ENCODE measurements at regions not wholly inside any gene's neighbourhood (a gene's known extent, or its start where the extent isn't known, plus 50 kb on each side); places are given as distances from the start of the nearest gene placed in this dataset.

DNA sequence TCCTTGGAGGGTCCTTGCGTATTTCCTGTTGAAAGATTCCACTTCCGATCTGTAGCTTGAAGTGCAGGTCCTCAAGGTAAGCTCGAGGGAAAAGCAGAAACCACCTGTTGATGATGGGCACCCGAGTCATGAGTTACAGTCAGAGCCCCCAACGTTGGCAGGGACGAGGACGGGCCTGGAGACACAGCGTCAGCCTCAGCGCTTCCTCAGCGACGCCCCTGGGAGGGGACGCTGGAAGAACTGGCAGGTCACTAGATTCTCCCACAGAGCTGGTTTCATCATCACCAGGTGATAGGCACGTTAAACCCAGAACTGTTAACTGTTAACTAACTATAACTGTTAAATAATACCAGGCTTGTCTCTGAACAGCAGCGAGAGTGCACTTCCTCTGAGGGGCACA is 101.8 kb downstream of the TNFAIP2 start:
- H4K91ac ChIP-seq (replicated peaks; ENCODE audit: insufficient read length, low read length), result no peak overlapping the region
- POLR2A ChIA-PET (ENCODE audit: partially characterized antibody), result interaction anchor here (1.8 kb wide), 1 partner anchor 10 kb away, joined by 4 read pairs; no protein-coding TSS in a partner anchor
- no peaks in the 10 kb centered on the region for H3K79me1 ChIP-seq (ENCODE audit: low read depth, low read length)
- no peak overlapping the region for H3K27ac ChIP-seq (ENCODE audit: low read depth, low read length)
- H3K18ac ChIP-seq (ENCODE audit: extremely low read depth, low read length), result no peak overlapping the region
- peaks cover 7 to 19% (median 14%) of the 10 kb centered on the region in 4 experiments for H3K27me3 ChIP-seq (replicated peaks in 1 of 4; ENCODE audit: control insufficient read depth in 3 of 4, extremely low read depth in 1 of 4, insufficient read depth in 3 of 4, low read length in 3 of 4)
- no peak overlapping the region for H2AK5ac ChIP-seq (ENCODE audit: low read depth, low read length)
- no peak for TF ChIP-seq SAP30 (IDR thresholded peaks at IDR 0.05; ENCODE audit: insufficient read depth, insufficient replicate concordance, low read length)
- TF ChIP-seq SP4 (IDR thresholded peaks at IDR 0.05; ENCODE audit: low read length), result no peak
- TF ChIP-seq TBP (IDR thresholded peaks at IDR 0.05; ENCODE audit: low read depth, low read length), result no peak
- TF ChIP-seq SIX5 (IDR thresholded peaks at IDR 0.05; ENCODE audit: low read depth, low read length), result no peak
- no peak for TF ChIP-seq SIRT6 (IDR thresholded peaks at IDR 0.05; ENCODE audit: low read length)
- no peak for TF ChIP-seq CREB1 (IDR thresholded peaks at IDR 0.05)
- no peak for TF ChIP-seq SIN3A (conservative IDR thresholded peaks at IDR 0.05 in 1 of 2, IDR thresholded peaks at IDR 0.05 in 1 of 2; ENCODE audit: low read depth in 1 of 2, low read length in 2 of 2)
- TF ChIP-seq RFX5 (IDR thresholded peaks at IDR 0.05; ENCODE audit: borderline replicate concordance, low read depth, low read length), result no peak
- no peak for TF ChIP-seq BRCA1 (IDR thresholded peaks at IDR 0.05; ENCODE audit: low read depth, low read length)
- TF ChIP-seq, protein P1, sequence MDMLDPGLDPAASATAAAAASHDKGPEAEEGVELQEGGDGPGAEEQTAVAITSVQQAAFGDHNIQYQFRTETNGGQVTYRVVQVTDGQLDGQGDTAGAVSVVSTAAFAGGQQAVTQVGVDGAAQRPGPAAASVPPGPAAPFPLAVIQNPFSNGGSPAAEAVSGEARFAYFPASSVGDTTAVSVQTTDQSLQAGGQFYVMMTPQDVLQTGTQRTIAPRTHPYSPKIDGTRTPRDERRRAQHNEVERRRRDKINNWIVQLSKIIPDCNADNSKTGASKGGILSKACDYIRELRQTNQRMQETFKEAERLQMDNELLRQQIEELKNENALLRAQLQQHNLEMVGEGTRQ (IDR thresholded peaks at IDR 0.05; ENCODE audit: low read length), result no peak
- no peak for TF ChIP-seq EZH2 (IDR thresholded peaks at IDR 0.05; ENCODE audit: low read depth, low read length, severe bottlenecking)
- no peak for TF ChIP-seq YY1 (IDR thresholded peaks at IDR 0.05; ENCODE audit: low read depth, low read length)
- TF ChIP-seq KDM1A (IDR thresholded peaks at IDR 0.05; ENCODE audit: borderline replicate concordance, low read length), result no peak
- WGBS, 2 experiments (ENCODE audit: extremely low coverage in 1 of 2, insufficient coverage in 1 of 2, insufficient read length in 1 of 2, insufficient replicate concordance in 2 of 2, low coverage in 1 of 2, low lambda C conversion rate in 2 of 2, missing lambda C conversion rate in 1 of 2), result 89% methylated on average over 14 of the region's 14 CpGs; no CpG with 5 or more reads in 1 of the 2 experiments
- H3K4me3 ChIP-seq (ENCODE audit: extremely low read depth in 1 of 4, insufficient read depth in 2 of 4, low read depth in 3 of 4, low read length in 4 of 4), result no peak overlapping the region
- no peak overlapping the region for H3K14ac ChIP-seq (ENCODE audit: insufficient read length)
- H3K36me3 ChIP-seq (ENCODE audit: control insufficient read depth in 2 of 4, insufficient read depth in 4 of 4, low read length in 3 of 4), result no peaks in the 10 kb centered on the region
- no peak overlapping the region for H3K56ac ChIP-seq (replicated peaks; ENCODE audit: insufficient read length, low read depth, low read length)
- no peaks in the 10 kb centered on the region for H3K79me2 ChIP-seq (ENCODE audit: control insufficient read depth in 1 of 2, insufficient read depth in 2 of 2, low read length in 2 of 2)
- no peak overlapping the region for H4K5ac ChIP-seq (ENCODE audit: insufficient read length, low read depth, low read length)
- no peak overlapping the region for H2BK120ac ChIP-seq (replicated peaks; ENCODE audit: low read depth, low read length)
- no peak for FAIRE-seq
- H3K4me1 ChIP-seq (replicated peaks in 1 of 4; ENCODE audit: control insufficient read depth in 3 of 4, insufficient read depth in 4 of 4, low read length in 3 of 4), result peaks cover 0 to 7% (median 1%) of the 10 kb centered on the region in 4 experiments; a peak in 4 of 7 replicates
- H3K23me2 ChIP-seq (ENCODE audit: low read depth, low read length), result peaks cover 5% of the 10 kb centered on the region; the same call in 1 of the 2 replicates
- no peak overlapping the region for H3K4me2 ChIP-seq (ENCODE audit: insufficient read depth in 1 of 2, low read depth in 2 of 2, low read length in 2 of 2)
- peak overlapping the region; percentile 64; the same call in 1 of the 2 replicates for H2BK12ac ChIP-seq (ENCODE audit: low read depth, low read length)
- peak overlapping the region; percentile 8 for H3K4ac ChIP-seq (replicated peaks; ENCODE audit: insufficient read length, low read depth, low read length)
- DNase-seq (ENCODE audit: low read depth in 1 of 2, low spot score in 2 of 2), result no peak
- H2AFZ ChIP-seq (ENCODE audit: low read length), result no peak overlapping the region; the same call in 1 of the 2 replicates
- 0 out of 2 replicates have a peak overlapping the region, but pooled peaks have one; percentile 3 for H2BK15ac ChIP-seq (ENCODE audit: low read length)
- H3K9me3 ChIP-seq (ENCODE audit: insufficient read depth in 2 of 2, low read depth in 1 of 2, low read length in 1 of 2), result no peaks in the 10 kb centered on the region
- H4K8ac ChIP-seq (ENCODE audit: extremely low read depth, insufficient read depth, low read length), result no peak overlapping the region; the same call in 1 of the 2 replicates
- CTCF ChIA-PET (ENCODE audit: partially characterized antibody), result interaction anchor here (1.4 to 1.9 kb wide), 2 partner anchors 10 to 119 kb away, joined by 3 to 5 read pairs; no protein-coding TSS in a partner anchor
- 0 out of 2 replicates have a peak overlapping the region, but pooled peaks have one; percentile 13 for H2BK20ac ChIP-seq (ENCODE audit: low read length)
- H2BK5ac ChIP-seq (ENCODE audit: low read depth, low read length), result 0 out of 2 replicates have a peak overlapping the region, but pooled peaks have one; percentile 32
- no peak overlapping the region; a peak in 2 of 7 replicates for H3K9ac ChIP-seq (replicated peaks in 1 of 4; ENCODE audit: extremely low read depth in 1 of 4, low read depth in 3 of 4, low read length in 3 of 4)
- no peaks in the 10 kb centered on the region for H4K20me1 ChIP-seq (replicated peaks in 1 of 2; ENCODE audit: control insufficient read depth in 1 of 2, insufficient read depth in 2 of 2, low read length in 2 of 2)
- no peak overlapping the region for H3K23ac ChIP-seq (ENCODE audit: insufficient read length)
